Type B pancreatic cell (in vitro differentiated cells): ENCODE measurements at regions not wholly inside any gene's neighbourhood (a gene's known extent, or its start where the extent isn't known, plus 50 kb on each side); places are given as distances from the start of the nearest gene placed in this dataset.
"Not testable (repeated sequence)": the region's sequence is repeated elsewhere in the genome, so short reads cannot be mapped to it uniquely, and the experiment has no call there.

Source experiments
- DNase-seq: peaks from one replicate; pipeline ENCODE4 v3.0.0; 2021; ENCODE audit warnings: mixed read lengths; ENCODE audit not compliant: unreplicated experiment; ENCODE audit errors: extremely low spot score
- H3K27ac Mint-ChIP-seq: 2 replicates; pipeline ENCODE4 v1.8.0; 2021; ENCODE audit warnings: mild to moderate bottlenecking, mixed read lengths
- H3K27me3 Mint-ChIP-seq: 2 replicates; pipeline ENCODE4 v1.8.0; 2021; ENCODE audit warnings: mixed read lengths
- H3K36me3 Mint-ChIP-seq: 2 replicates; pipeline ENCODE4 v1.8.0; 2021; ENCODE audit warnings: mixed read lengths
- H3K4me1 Mint-ChIP-seq: one replicate; pipeline ENCODE4 v1.8.0; 2021; ENCODE audit warnings: mixed read lengths; ENCODE audit not compliant: unreplicated experiment
- H3K4me3 Mint-ChIP-seq: 2 replicates; pipeline ENCODE4 v1.8.0; 2021; ENCODE audit warnings: mild to moderate bottlenecking, mixed read lengths
- H3K9me3 Mint-ChIP-seq: 2 replicates; pipeline ENCODE4 v1.8.0; 2021; ENCODE audit warnings: mixed read lengths
- TF ChIP-seq, protein P1 (sequence below): fragments of 200-600 bp; sonication (generic); conservative IDR thresholded peaks from 2 replicates; pipeline ENCODE4 v1.5.0; 2021; ENCODE audit warnings: antibody characterized with exemption, mild to moderate bottlenecking

DNA sequence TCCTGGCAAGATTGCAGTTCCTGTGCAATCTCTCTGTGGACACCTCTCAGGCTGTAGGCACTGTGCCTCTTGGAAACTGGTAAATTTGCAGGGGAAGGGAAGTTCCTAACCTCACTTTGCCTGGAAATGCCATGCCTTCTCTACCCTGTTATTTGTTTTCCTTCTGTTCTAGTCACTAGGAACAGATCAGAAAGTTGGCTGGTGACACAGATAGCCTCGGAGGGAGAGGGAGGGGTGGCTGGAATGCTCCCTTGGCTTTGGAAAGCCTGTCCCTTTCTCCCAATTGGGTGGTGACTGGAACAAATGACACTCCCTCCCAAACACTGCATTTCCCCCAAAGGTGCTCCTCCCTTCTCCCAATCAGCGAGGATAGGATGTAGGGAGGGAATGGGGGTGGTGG is 131.5 kb upstream of the F13A1 start:
- no peak for DNase-seq
- Mint-ChIP-seq H3K36me3 (no peaks in the 10 kb centered on the region), H3K4me3 (no peak overlapping the region), H3K27me3 (peaks cover 23% of the 10 kb centered on the region), H3K9me3 (no peaks in the 10 kb centered on the region), H3K4me1 (no peaks in the 10 kb centered on the region), H3K27ac (no peak overlapping the region)
- TF ChIP-seq, protein P1, sequence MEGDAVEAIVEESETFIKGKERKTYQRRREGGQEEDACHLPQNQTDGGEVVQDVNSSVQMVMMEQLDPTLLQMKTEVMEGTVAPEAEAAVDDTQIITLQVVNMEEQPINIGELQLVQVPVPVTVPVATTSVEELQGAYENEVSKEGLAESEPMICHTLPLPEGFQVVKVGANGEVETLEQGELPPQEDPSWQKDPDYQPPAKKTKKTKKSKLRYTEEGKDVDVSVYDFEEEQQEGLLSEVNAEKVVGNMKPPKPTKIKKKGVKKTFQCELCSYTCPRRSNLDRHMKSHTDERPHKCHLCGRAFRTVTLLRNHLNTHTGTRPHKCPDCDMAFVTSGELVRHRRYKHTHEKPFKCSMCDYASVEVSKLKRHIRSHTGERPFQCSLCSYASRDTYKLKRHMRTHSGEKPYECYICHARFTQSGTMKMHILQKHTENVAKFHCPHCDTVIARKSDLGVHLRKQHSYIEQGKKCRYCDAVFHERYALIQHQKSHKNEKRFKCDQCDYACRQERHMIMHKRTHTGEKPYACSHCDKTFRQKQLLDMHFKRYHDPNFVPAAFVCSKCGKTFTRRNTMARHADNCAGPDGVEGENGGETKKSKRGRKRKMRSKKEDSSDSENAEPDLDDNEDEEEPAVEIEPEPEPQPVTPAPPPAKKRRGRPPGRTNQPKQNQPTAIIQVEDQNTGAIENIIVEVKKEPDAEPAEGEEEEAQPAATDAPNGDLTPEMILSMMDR: no peak

DNA sequence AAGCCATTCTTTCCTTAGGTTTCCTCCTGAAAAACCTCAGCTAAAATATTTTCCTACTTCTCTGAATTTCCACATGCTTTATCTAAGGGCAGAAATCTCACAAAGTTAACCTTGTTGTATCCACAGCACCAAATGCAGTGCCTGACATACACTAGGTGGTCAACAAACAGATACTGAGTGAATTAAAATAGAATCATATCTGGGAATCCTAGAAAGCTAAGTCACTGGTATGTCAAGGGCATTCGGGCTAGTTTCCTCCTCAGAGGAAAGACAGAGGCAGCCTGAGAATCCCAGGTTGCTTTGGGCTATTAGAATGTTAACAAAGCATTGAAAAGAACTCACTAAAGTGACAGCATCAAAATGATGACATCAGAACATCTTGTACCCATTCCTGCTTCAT is 132.7 kb upstream of the F13A1 start:
- TF ChIP-seq, protein P1: no peak
- no peaks in the 10 kb centered on the region for H3K4me1 Mint-ChIP-seq
- H3K27me3 Mint-ChIP-seq: peaks cover 20% of the 10 kb centered on the region
- H3K36me3 Mint-ChIP-seq: no peaks in the 10 kb centered on the region
- no peak for DNase-seq
- H3K9me3 Mint-ChIP-seq: no peaks in the 10 kb centered on the region
- no peak overlapping the region for H3K4me3 Mint-ChIP-seq
- H3K27ac Mint-ChIP-seq: no peak overlapping the region

DNA sequence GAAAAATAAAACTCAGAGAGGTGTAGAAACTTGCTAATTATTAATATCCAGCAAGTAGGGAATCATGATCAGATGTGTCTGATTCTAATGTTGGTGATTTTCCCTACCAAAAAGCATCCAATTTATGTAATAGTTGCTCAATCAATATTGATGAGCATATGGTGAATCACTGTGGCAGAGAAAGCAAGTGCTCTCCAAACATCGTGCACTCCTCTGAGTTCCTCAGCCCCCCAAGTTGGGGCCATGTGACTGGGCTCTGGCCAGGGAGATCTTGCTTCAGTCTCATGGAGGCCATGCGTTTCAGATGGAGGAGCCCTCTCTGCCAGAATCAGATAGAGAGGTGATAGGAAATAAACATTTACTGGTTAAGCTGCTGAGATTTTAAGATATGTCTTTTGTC is 133.2 kb upstream of the LY86 start:
- no peaks in the 10 kb centered on the region for H3K9me3 Mint-ChIP-seq
- H3K4me3 Mint-ChIP-seq: no peak overlapping the region
- no peak for DNase-seq
- no peak overlapping the region for H3K27ac Mint-ChIP-seq
- TF ChIP-seq, protein P1: no peak
- peaks cover 24% of the 10 kb centered on the region for H3K27me3 Mint-ChIP-seq
- no peaks in the 10 kb centered on the region for H3K4me1 Mint-ChIP-seq
- H3K36me3 Mint-ChIP-seq: no peaks in the 10 kb centered on the region

DNA sequence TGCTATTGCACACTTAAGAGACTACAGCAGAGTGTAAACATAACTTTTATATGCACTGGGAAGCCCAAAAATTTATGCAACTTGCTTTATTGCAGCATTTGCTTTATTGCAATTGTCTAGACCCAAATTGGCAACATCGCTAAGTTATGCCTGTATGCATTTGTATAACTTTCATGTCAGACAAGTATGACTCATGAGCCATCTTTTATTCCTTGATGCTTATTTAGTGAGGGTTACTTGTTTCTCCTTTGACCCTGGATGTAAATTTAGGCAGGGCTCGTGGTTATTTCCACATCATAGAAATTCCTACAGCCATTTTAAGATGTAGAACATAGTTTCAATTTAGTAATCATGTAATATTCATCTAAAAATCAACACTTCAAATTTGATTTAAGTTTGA is 130.3 kb upstream of the LY86 start:
- no peak for DNase-seq
- H3K9me3 Mint-ChIP-seq: no peaks in the 10 kb centered on the region
- peaks cover 37% of the 10 kb centered on the region for H3K27me3 Mint-ChIP-seq
- H3K27ac Mint-ChIP-seq: no peak overlapping the region
- H3K4me1 Mint-ChIP-seq: no peaks in the 10 kb centered on the region
- H3K36me3 Mint-ChIP-seq: no peaks in the 10 kb centered on the region
- H3K4me3 Mint-ChIP-seq: no peak overlapping the region
- TF ChIP-seq, protein P1: no peak

DNA sequence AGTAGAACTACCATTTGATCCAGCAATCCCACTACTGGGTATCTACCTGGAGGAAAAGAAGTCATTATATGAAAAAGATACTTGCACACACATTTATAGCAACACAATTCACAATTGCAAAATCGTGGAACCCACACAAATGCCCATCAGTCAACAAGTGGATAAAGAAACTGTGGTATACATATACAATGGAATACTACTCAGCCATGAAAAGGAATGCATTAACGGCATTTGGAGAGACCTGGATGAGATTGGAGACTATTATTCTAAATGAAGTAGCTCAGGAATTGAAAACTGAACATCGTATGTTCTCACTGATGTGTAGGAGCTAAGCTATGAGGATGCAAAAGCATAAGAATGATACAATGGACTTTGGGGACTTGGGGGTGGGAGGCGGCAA is 128.6 kb upstream of the LY86 start:
- not testable (repeated sequence) for H3K4me1 Mint-ChIP-seq, H3K27ac Mint-ChIP-seq, DNase-seq, H3K9me3 Mint-ChIP-seq, H3K4me3 Mint-ChIP-seq, H3K36me3 Mint-ChIP-seq
- H3K27me3 Mint-ChIP-seq: peaks cover 43% of the 10 kb centered on the region

DNA sequence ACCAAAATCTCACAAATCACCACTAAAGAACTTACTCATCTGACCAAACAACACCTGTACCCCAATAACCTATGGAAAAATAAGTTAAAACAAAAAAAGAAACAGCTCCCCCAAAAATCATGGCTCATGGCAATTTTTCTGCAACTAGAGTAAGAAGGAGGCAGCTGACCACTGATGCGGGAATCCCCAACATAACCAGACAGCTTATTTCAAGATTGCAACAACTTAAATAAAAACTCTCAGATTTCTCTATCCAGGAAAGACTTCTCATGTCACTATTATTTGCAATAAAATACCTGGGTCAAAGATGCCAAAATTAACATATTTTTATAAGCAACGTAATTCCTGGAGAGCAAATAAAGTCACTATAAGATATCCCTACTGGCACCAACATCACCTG is 128.1 kb upstream of the LY86 start:
- TF ChIP-seq, protein P1: no peak
- H3K36me3 Mint-ChIP-seq: no peaks in the 10 kb centered on the region
- DNase-seq: no peak
- peaks cover 42% of the 10 kb centered on the region for H3K27me3 Mint-ChIP-seq
- no peaks in the 10 kb centered on the region for H3K9me3 Mint-ChIP-seq
- H3K4me1 Mint-ChIP-seq: no peaks in the 10 kb centered on the region
- no peak overlapping the region for H3K27ac Mint-ChIP-seq
- H3K4me3 Mint-ChIP-seq: no peak overlapping the region
